ENCODE measurements at regions not wholly inside any gene's neighbourhood (a gene's known extent, or its start where the extent isn't known, plus 50 kb on each side); places are given as distances from the start of the nearest gene placed in this dataset.

GRCh38 chr3:181764544-181764943, 52.8 kb downstream of the SOX2 start:
- no peak for TF ChIP-seq CTCF (IDR thresholded peaks at IDR 0.05; ENCODE audit: borderline replicate concordance, control extremely low read depth, extremely low read depth, insufficient read depth, missing control alignments)
- in situ Hi-C loops (cut with MboI; ENCODE audit: low sequenced_read_pairs, unreplicated experiment) = no loop called here

GRCh38 chr3:181770296-181770695, 58.6 kb downstream of the SOX2 start:
- TF ChIP-seq CTCF (IDR thresholded peaks at IDR 0.05; ENCODE audit: borderline replicate concordance, control extremely low read depth, extremely low read depth, insufficient read depth, missing control alignments) = no peak
- no peak for DNase-seq (ENCODE audit: low spot score)

More at GRCh38 chr3:181764544-181764943, 52.8 kb downstream of the SOX2 start:
- no peak for DNase-seq (ENCODE audit: low spot score)

GRCh38 chr3:181771120-181771519, 59.4 kb downstream of the SOX2 start:
- no peak for DNase-seq (ENCODE audit: low spot score)
- no peak for TF ChIP-seq CTCF (IDR thresholded peaks at IDR 0.05; ENCODE audit: borderline replicate concordance, control extremely low read depth, extremely low read depth, insufficient read depth, missing control alignments)
- in situ Hi-C loops (cut with MboI; ENCODE audit: low sequenced_read_pairs, unreplicated experiment) = no loop called here

More at GRCh38 chr3:181770296-181770695, 58.6 kb downstream of the SOX2 start:
- in situ Hi-C loops (cut with MboI; ENCODE audit: low sequenced_read_pairs, unreplicated experiment) = no loop called here

GRCh38 chr3:181772166-181772565, 60.4 kb downstream of the SOX2 start:
- in situ Hi-C loops (cut with MboI; ENCODE audit: low sequenced_read_pairs, unreplicated experiment) = no loop called here
- TF ChIP-seq CTCF (IDR thresholded peaks at IDR 0.05; ENCODE audit: borderline replicate concordance, control extremely low read depth, extremely low read depth, insufficient read depth, missing control alignments) = no peak
- DNase-seq (ENCODE audit: low spot score) = no peak

GRCh38 chr3:181773921-181774320, 62.2 kb downstream of the SOX2 start:
- in situ Hi-C loops (cut with MboI; ENCODE audit: low sequenced_read_pairs, unreplicated experiment) = no loop called here
- DNase-seq (ENCODE audit: low spot score) = no peak
- TF ChIP-seq CTCF (IDR thresholded peaks at IDR 0.05; ENCODE audit: borderline replicate concordance, control extremely low read depth, extremely low read depth, insufficient read depth, missing control alignments) = no peak

GRCh38 chr3:181782306-181782954, 70.7 kb downstream of the SOX2 start:
- in situ Hi-C loops (cut with MboI; ENCODE audit: low sequenced_read_pairs, unreplicated experiment) = no loop called here
- DNase-seq (ENCODE audit: low spot score) = no peak
- TF ChIP-seq CTCF (IDR thresholded peaks at IDR 0.05; ENCODE audit: borderline replicate concordance, control extremely low read depth, extremely low read depth, insufficient read depth, missing control alignments) = no peak
